GM12872 (cell line): ENCODE measurements at regions not wholly inside any gene's neighbourhood (a gene's known extent, or its start where the extent isn't known, plus 50 kb on each side); places are given as distances from the start of the nearest gene placed in this dataset.

Experiments
- CTCF ChIP-seq: IDR thresholded peaks from 3 replicates; pipeline ENCODE4 v1.5.1; 2011; ENCODE audit warnings: low read depth, mild to moderate bottlenecking, low read length, moderate library complexity; ENCODE audit not compliant: insufficient read depth

- TF ChIP-seq CTCF, result no peak
These were observed 50.3 kb downstream of the BMAL2 start for GRCh38 chr12:27382924-27383323.

GRCh38 chr12:27383429-27384260, 51.0 kb downstream of the BMAL2 start:
- TF ChIP-seq CTCF, result peak; percentile 97

- no peak for TF ChIP-seq CTCF
These were observed 51.6 kb downstream of the BMAL2 start for GRCh38 chr12:27384261-27384590.

- no peak for TF ChIP-seq CTCF
These were observed 53.3 kb downstream of the BMAL2 start for GRCh38 chr12:27385766-27386564.

GRCh38 chr12:27387473-27387872, 54.8 kb downstream of the BMAL2 start:
- TF ChIP-seq CTCF, result no peak

GRCh38 chr12:27388650-27389049, 56.0 kb downstream of the BMAL2 start:
- TF ChIP-seq CTCF, result no peak

- no peak for TF ChIP-seq CTCF
These were observed 51.9 kb upstream of the SMCO2 start for GRCh38 chr12:27394676-27395075.
